GM12872 (cell line): ENCODE measurements at regions not wholly inside any gene's neighbourhood (a gene's known extent, or its start where the extent isn't known, plus 50 kb on each side); places are given as distances from the start of the nearest gene placed in this dataset.

Source experiments
- CTCF ChIP-seq: IDR thresholded peaks from 3 replicates; pipeline ENCODE4 v1.5.1; 2011; ENCODE audit warnings: low read depth, mild to moderate bottlenecking, low read length, moderate library complexity; ENCODE audit not compliant: insufficient read depth

- no peak for TF ChIP-seq CTCF
Observed at GRCh38 chr14:85921241-85921640, 391.3 kb downstream of the FLRT2 start.

GRCh38 chr14:85917716-85918115 is 387.8 kb downstream of the FLRT2 start:
- no peak for TF ChIP-seq CTCF

GRCh38 chr14:85915711-85916110 is 385.8 kb downstream of the FLRT2 start:
- no peak for TF ChIP-seq CTCF

- no peak for TF ChIP-seq CTCF
Observed at GRCh38 chr14:85912141-85912540, 382.2 kb downstream of the FLRT2 start.

GRCh38 chr14:85911044-85911443 is 381.1 kb downstream of the FLRT2 start:
- no peak for TF ChIP-seq CTCF

GRCh38 chr14:85909581-85909980 is 379.6 kb downstream of the FLRT2 start:
- no peak for TF ChIP-seq CTCF

- no peak for TF ChIP-seq CTCF
Observed at GRCh38 chr14:85907536-85907935, 377.6 kb downstream of the FLRT2 start.

GRCh38 chr14:85897808-85898207 is 367.9 kb downstream of the FLRT2 start:
- no peak for TF ChIP-seq CTCF
